HepG2 (cell line): ENCODE measurements at regions not wholly inside any gene's neighbourhood (a gene's known extent, or its start where the extent isn't known, plus 50 kb on each side); places are given as distances from the start of the nearest gene placed in this dataset.

Source experiments
- ATM ChIP-seq: fragments of 450-650 bp; IDR thresholded peaks from 2 replicates; pipeline ENCODE4 v1.7.1; 2017; ENCODE audit warnings: mild to moderate bottlenecking, borderline replicate concordance
- EED ChIP-seq: sonication (generic); formaldehyde crosslinking; IDR thresholded peaks from 2 replicates; pipeline ENCODE4 v1.5.0; 2020; ENCODE audit warnings: mild to moderate bottlenecking, missing genetic modification reagents
- GABPA ChIP-seq, 2 experiments: IDR thresholded peaks; 2 replicates each; pipeline ENCODE4 v1.6.1; 2011 to 2016; ENCODE audit warnings: low read depth in 2 of 2, low read length in 1 of 2, missing biosample characterization in 1 of 2, missing genetic modification characterization in 1 of 2
- HOXD1 ChIP-seq: sonication (generic); formaldehyde crosslinking; IDR thresholded peaks from 2 replicates; pipeline ENCODE4 v1.5.0; 2020; ENCODE audit warnings: missing genetic modification reagents
- ISX ChIP-seq: sonication (generic); formaldehyde crosslinking; conservative IDR thresholded peaks from 2 replicates; pipeline ENCODE4 v1.5.0; 2020; ENCODE audit warnings: missing genetic modification reagents
- KDM2A ChIP-seq: sonication (generic); formaldehyde crosslinking; IDR thresholded peaks from 2 replicates; pipeline ENCODE4 v1.4.0; 2020; ENCODE audit warnings: low read depth, missing genetic modification reagents, borderline replicate concordance
- KMT2B ChIP-seq: IDR thresholded peaks from 2 replicates; pipeline ENCODE4 v1.6.1; 2016; ENCODE audit warnings: missing genetic modification reagents, missing compliant biosample characterization
- MAFF ChIP-seq: IDR thresholded peaks from 2 replicates; pipeline ENCODE4 v1.6.1; 2011; ENCODE audit warnings: low read depth, low read length, improper control_type of control experiment
- NBN ChIP-seq: fragments of 450-650 bp; conservative IDR thresholded peaks from 2 replicates; pipeline ENCODE4 v1.6.1; 2017
- NFRKB ChIP-seq: fragments of 450-650 bp; IDR thresholded peaks from 2 replicates; pipeline ENCODE4 v1.6.1; 2017
- PLSCR1 ChIP-seq: sonication (generic); formaldehyde crosslinking; IDR thresholded peaks from 2 replicates; pipeline ENCODE4 v1.5.0; 2020; ENCODE audit warnings: missing genetic modification reagents, mild to moderate bottlenecking, borderline replicate concordance
- PTBP1 ChIP-seq: fragments of 200-400 bp; formaldehyde crosslinking; IDR thresholded peaks from 2 replicates; pipeline ENCODE4 v1.6.1; 2018; ENCODE audit warnings: low read length, low read depth; ENCODE audit not compliant: poor library complexity, severe bottlenecking
- REL ChIP-seq: sonication (generic); formaldehyde crosslinking; conservative IDR thresholded peaks from 2 replicates; pipeline ENCODE4 v1.8.0; 2022; ENCODE audit warnings: mild to moderate bottlenecking, missing genetic modification reagents, moderate library complexity
- SALL1 ChIP-seq: sonication (generic); formaldehyde crosslinking; IDR thresholded peaks from 2 replicates; pipeline ENCODE4 v1.8.0; 2022; ENCODE audit warnings: mild to moderate bottlenecking, missing genetic modification reagents
- SOX13 ChIP-seq, 3 experiments: fragments of 450-650 bp in 1 of 3; sonication (generic) in 1 of 3; formaldehyde crosslinking in 1 of 3; IDR thresholded peaks in 2 of 3; conservative IDR thresholded peaks in 1 of 3; 2 replicates each; pipeline versions ENCODE4 v1.5.0 to v1.6.1; 2016 to 2020; ENCODE audit warnings: antibody characterized with exemption in 1 of 3, mild to moderate bottlenecking in 1 of 3, missing compliant biosample characterization in 1 of 3, missing genetic modification reagents in 1 of 3, moderate library complexity in 1 of 3
- SYNCRIP ChIP-seq: fragments of 200-400 bp; formaldehyde crosslinking; IDR thresholded peaks from 2 replicates; pipeline ENCODE4 v1.6.1; 2018; ENCODE audit warnings: mild to moderate bottlenecking, low read depth, low read length; ENCODE audit not compliant: insufficient read depth
- TP53 ChIP-seq: sonication (generic); formaldehyde crosslinking; conservative IDR thresholded peaks from 2 replicates; pipeline ENCODE4 v1.4.0; 2020; ENCODE audit warnings: missing genetic modification reagents
- ZNF121 ChIP-seq: sonication (generic); formaldehyde crosslinking; IDR thresholded peaks from 2 replicates; pipeline ENCODE4 v1.5.0; 2020; ENCODE audit warnings: mild to moderate bottlenecking, missing genetic modification reagents
- ZNF280B ChIP-seq: sonication (generic); formaldehyde crosslinking; IDR thresholded peaks from 2 replicates; pipeline ENCODE4 v1.5.0; 2020; ENCODE audit warnings: missing genetic modification reagents, mild to moderate bottlenecking, borderline replicate concordance
- ZNF572 ChIP-seq: sonication (generic); formaldehyde crosslinking; IDR thresholded peaks from 2 replicates; pipeline ENCODE4 v1.5.1; 2020; ENCODE audit warnings: mild to moderate bottlenecking, missing genetic modification reagents
- ZNF780A ChIP-seq: sonication (generic); formaldehyde crosslinking; IDR thresholded peaks from 2 replicates; pipeline ENCODE4 v1.8.0; 2022; ENCODE audit warnings: mild to moderate bottlenecking, missing genetic modification reagents, moderate library complexity
- ZSCAN31 ChIP-seq: sonication (generic); formaldehyde crosslinking; IDR thresholded peaks from 2 replicates; pipeline ENCODE4 v1.5.0; 2020; ENCODE audit warnings: low read depth, mild to moderate bottlenecking, missing genetic modification reagents
- TF ChIP-seq, protein P1 (sequence below): sonication (generic); formaldehyde crosslinking; IDR thresholded peaks from 2 replicates; pipeline ENCODE4 v1.4.0; 2020; ENCODE audit warnings: mild to moderate bottlenecking, missing genetic modification reagents
- TF ChIP-seq, protein P2 (sequence below): sonication (generic); formaldehyde crosslinking; IDR thresholded peaks from 2 replicates; pipeline ENCODE4 v1.8.0; 2022; ENCODE audit warnings: mild to moderate bottlenecking, missing genetic modification reagents
- TF ChIP-seq, protein P3 (sequence below): sonication (generic); formaldehyde crosslinking; IDR thresholded peaks from 2 replicates; pipeline ENCODE4 v1.4.0; 2020; ENCODE audit warnings: missing genetic modification reagents, borderline replicate concordance

DNA sequence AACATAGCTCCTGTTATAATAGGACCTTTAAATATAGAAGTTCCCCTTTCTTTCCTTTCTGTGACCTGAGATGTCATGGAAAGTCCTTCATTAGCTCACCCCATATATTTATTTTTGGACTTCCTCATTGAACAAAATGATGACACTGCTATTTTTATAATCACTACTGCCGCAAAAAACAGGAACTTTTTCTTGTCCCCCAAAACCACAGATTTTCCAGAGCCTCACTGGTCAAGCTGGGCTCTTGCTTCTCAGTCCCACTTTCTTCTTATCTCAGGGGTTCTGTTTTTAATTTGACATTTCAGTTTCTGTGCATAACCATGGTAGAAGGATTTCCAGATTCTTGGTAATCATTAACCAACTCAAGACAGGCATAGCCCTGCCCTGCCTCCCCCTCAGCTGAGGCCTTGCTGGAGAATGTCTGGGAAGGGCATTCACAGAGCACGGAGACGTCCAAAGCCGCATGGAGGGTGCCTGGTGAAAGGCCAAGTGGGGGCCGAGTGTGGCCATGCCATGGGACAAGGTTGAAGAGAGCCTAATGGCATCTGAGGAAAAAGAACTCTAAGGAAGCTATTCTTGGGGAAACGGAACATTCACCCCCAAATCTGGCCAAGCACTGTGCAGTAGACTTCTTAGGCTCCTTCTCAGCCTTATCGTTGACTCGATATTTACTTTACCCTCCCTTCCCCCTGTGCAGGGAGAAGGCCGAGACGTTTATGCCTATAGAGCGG is 73.7 kb downstream of the EDN1 start (continued):
- TF ChIP-seq KMT2B (CRISPR knock-in tag) (no peak), TP53 (CRISPR knock-in tag) (no peak), HOXD1 (no peak), PTBP1 (no peak), NFRKB (no peak), NBN (no peak), ZNF121 (CRISPR knock-in tag) (no peak), ZNF572 (0 out of 2 replicates have a peak, but pooled peaks have one; percentile 53), REL (CRISPR knock-in tag) (no peak), ZSCAN31 (CRISPR knock-in tag) (no peak), KDM2A (peak; percentile 38; the same call in 1 of the 2 replicates), MAFF (peak; percentile 98), SOX13 (IDR thresholded peaks at IDR 0.05) (no peak), SOX13 (CRISPR knock-in tag; conservative IDR thresholded peaks at IDR 0.05 in 1 of 2, IDR thresholded peaks at IDR 0.05 in 1 of 2) (0 out of 4 replicates have a peak, but pooled peaks of 1 of the 2 experiments have one; percentile 10), EED (CRISPR knock-in tag) (no peak), ZNF780A (no peak), ZNF280B (CRISPR knock-in tag) (no peak), ISX (CRISPR knock-in tag) (no peak), ATM (no peak), SYNCRIP (no peak), SALL1 (peak; percentile 31; the same call in 1 of the 2 replicates), GABPA (IDR thresholded peaks at IDR 0.05; ENCODE audit: low read depth, low read length) (no peak), GABPA (CRISPR knock-in tag; IDR thresholded peaks at IDR 0.05; ENCODE audit: low read depth) (no peak), PLSCR1 (CRISPR knock-in tag) (no peak)
- TF ChIP-seq, protein P1, sequence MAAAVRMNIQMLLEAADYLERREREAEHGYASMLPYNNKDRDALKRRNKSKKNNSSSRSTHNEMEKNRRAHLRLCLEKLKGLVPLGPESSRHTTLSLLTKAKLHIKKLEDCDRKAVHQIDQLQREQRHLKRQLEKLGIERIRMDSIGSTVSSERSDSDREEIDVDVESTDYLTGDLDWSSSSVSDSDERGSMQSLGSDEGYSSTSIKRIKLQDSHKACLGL (CRISPR knock-in tag): no peak
- TF ChIP-seq, protein P2, sequence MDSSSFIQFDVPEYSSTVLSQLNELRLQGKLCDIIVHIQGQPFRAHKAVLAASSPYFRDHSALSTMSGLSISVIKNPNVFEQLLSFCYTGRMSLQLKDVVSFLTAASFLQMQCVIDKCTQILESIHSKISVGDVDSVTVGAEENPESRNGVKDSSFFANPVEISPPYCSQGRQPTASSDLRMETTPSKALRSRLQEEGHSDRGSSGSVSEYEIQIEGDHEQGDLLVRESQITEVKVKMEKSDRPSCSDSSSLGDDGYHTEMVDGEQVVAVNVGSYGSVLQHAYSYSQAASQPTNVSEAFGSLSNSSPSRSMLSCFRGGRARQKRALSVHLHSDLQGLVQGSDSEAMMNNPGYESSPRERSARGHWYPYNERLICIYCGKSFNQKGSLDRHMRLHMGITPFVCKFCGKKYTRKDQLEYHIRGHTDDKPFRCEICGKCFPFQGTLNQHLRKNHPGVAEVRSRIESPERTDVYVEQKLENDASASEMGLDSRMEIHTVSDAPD (CRISPR knock-in tag): no peak
- TF ChIP-seq, protein P3, sequence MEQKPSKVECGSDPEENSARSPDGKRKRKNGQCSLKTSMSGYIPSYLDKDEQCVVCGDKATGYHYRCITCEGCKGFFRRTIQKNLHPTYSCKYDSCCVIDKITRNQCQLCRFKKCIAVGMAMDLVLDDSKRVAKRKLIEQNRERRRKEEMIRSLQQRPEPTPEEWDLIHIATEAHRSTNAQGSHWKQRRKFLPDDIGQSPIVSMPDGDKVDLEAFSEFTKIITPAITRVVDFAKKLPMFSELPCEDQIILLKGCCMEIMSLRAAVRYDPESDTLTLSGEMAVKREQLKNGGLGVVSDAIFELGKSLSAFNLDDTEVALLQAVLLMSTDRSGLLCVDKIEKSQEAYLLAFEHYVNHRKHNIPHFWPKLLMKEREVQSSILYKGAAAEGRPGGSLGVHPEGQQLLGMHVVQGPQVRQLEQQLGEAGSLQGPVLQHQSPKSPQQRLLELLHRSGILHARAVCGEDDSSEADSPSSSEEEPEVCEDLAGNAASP (CRISPR knock-in tag): no peak
